ENCODE measurements at regions not wholly inside any gene's neighbourhood (a gene's known extent, or its start where the extent isn't known, plus 50 kb on each side); places are given as distances from the start of the nearest gene placed in this dataset.

DNA sequence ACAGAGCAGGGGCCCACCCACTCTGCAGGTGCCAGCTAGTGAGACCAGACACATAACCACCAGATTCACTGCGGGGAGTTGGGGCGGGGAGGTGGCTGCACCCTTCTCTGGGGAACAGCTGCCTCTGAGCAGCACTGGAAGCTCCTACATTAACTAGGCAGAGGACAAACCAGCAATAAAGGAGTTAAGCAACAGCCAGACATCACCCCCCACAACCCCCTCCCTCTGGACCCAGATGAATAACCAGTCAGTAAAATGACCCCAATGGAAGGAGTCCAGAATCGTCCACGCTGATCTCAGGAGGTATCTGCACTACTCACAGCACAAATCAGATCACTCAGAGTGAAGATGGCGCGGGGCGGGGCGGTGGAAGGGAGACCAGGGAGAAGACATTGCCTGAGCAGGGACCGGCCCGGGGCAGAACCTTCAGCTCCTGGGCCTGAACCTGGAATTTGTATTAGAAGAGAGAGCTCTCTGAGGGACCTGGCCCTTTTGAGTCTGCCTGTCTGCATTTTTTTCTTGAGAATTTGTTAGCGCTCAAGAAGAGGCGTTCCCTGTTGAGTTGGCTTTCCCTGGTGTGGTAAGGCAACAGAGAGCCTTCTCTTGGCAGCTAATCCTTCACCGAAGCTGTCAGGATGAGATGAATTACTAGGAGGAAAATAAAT is 125.5 kb upstream of the NCAM1 start:
- Histone ChIP-seq H3K27me3 (no peaks in the 10 kb centered on the region), H4K20me1 (ENCODE audit: insufficient read depth, poor library complexity, severe bottlenecking) (no peaks in the 10 kb centered on the region), H3K4me2 (no peak overlapping the region), H3K27ac (no peak overlapping the region), H2AFZ (no peak overlapping the region), H3K4me3 (no peak overlapping the region), H3K36me3 (replicated peaks; ENCODE audit: insufficient read depth, low read depth) (no peaks in the 10 kb centered on the region), H3K9me3 (ENCODE audit: low read depth) (no peaks in the 10 kb centered on the region), H3K9me2 (replicated peaks; ENCODE audit: insufficient read depth) (no peaks in the 10 kb centered on the region), H3K4me1 (ENCODE audit: insufficient read depth) (no peaks in the 10 kb centered on the region), H3K79me2 (no peaks in the 10 kb centered on the region)
- DNase-seq (ENCODE audit: low spot score): no peak
- 73% methylated on average over 13 of the region's 13 CpGs for WGBS (ENCODE audit: low lambda C conversion rate, missing lambda C conversion rate)
- TF ChIP-seq EZH2 (IDR thresholded peaks at IDR 0.05; ENCODE audit: borderline replicate concordance) (no peak), EZH2phosphoT487 (IDR thresholded peaks at IDR 0.05; ENCODE audit: low read depth, severe bottlenecking, unreplicated experiment) (no peak)
- TF ChIP-seq, protein P1, sequence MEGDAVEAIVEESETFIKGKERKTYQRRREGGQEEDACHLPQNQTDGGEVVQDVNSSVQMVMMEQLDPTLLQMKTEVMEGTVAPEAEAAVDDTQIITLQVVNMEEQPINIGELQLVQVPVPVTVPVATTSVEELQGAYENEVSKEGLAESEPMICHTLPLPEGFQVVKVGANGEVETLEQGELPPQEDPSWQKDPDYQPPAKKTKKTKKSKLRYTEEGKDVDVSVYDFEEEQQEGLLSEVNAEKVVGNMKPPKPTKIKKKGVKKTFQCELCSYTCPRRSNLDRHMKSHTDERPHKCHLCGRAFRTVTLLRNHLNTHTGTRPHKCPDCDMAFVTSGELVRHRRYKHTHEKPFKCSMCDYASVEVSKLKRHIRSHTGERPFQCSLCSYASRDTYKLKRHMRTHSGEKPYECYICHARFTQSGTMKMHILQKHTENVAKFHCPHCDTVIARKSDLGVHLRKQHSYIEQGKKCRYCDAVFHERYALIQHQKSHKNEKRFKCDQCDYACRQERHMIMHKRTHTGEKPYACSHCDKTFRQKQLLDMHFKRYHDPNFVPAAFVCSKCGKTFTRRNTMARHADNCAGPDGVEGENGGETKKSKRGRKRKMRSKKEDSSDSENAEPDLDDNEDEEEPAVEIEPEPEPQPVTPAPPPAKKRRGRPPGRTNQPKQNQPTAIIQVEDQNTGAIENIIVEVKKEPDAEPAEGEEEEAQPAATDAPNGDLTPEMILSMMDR (IDR thresholded peaks at IDR 0.05; ENCODE audit: poor library complexity): no peak

GRCh38 chr11:112836256-112836602 is 125.0 kb upstream of the NCAM1 start:
- no peaks in the 10 kb centered on the region for H3K36me3 ChIP-seq (replicated peaks; ENCODE audit: insufficient read depth, low read depth)
- no peaks in the 10 kb centered on the region for H4K20me1 ChIP-seq (ENCODE audit: insufficient read depth, poor library complexity, severe bottlenecking)
- TF ChIP-seq EZH2 (IDR thresholded peaks at IDR 0.05; ENCODE audit: borderline replicate concordance): no peak
- H3K79me2 ChIP-seq: no peaks in the 10 kb centered on the region
- no peak overlapping the region for H3K4me2 ChIP-seq
- no peak overlapping the region for H3K4me3 ChIP-seq
- DNase-seq (ENCODE audit: low spot score): no peak
- H3K9me3 ChIP-seq (ENCODE audit: low read depth): no peaks in the 10 kb centered on the region
- no peaks in the 10 kb centered on the region for H3K27me3 ChIP-seq
- H3K9me2 ChIP-seq (replicated peaks; ENCODE audit: insufficient read depth): no peaks in the 10 kb centered on the region
- 65% methylated on average over 9 of the region's 9 CpGs for WGBS (ENCODE audit: low lambda C conversion rate, missing lambda C conversion rate)
- no peaks in the 10 kb centered on the region for H3K4me1 ChIP-seq (ENCODE audit: insufficient read depth)
- H2AFZ ChIP-seq: no peak overlapping the region
- no peak overlapping the region for H3K27ac ChIP-seq

- no peaks in the 10 kb centered on the region for H4K20me1 ChIP-seq (ENCODE audit: insufficient read depth, poor library complexity, severe bottlenecking)
- H2AFZ ChIP-seq: no peak overlapping the region
- WGBS (ENCODE audit: low lambda C conversion rate, missing lambda C conversion rate): 76% methylated on average over 8 of the region's 8 CpGs
- no peaks in the 10 kb centered on the region for H3K9me3 ChIP-seq (ENCODE audit: low read depth)
- TF ChIP-seq EZH2 (IDR thresholded peaks at IDR 0.05; ENCODE audit: borderline replicate concordance): no peak
- no peak for TF ChIP-seq EZH2phosphoT487 (IDR thresholded peaks at IDR 0.05; ENCODE audit: low read depth, severe bottlenecking, unreplicated experiment)
- TF ChIP-seq, protein P1 (IDR thresholded peaks at IDR 0.05; ENCODE audit: poor library complexity): no peak
- no peaks in the 10 kb centered on the region for H3K27me3 ChIP-seq
- no peaks in the 10 kb centered on the region for H3K9me2 ChIP-seq (replicated peaks; ENCODE audit: insufficient read depth)
- H3K27ac ChIP-seq: no peak overlapping the region
- H3K4me3 ChIP-seq: no peak overlapping the region
- no peaks in the 10 kb centered on the region for H3K4me1 ChIP-seq (ENCODE audit: insufficient read depth)
- no peak overlapping the region for H3K4me2 ChIP-seq
- no peaks in the 10 kb centered on the region for H3K36me3 ChIP-seq (replicated peaks; ENCODE audit: insufficient read depth, low read depth)
- H3K79me2 ChIP-seq: no peaks in the 10 kb centered on the region
- no peak for DNase-seq (ENCODE audit: low spot score)
Observed at GRCh38 chr11:112837162-112837826, 123.9 kb upstream of the NCAM1 start.

GRCh38 chr11:112839051-112839450 is 122.2 kb upstream of the NCAM1 start:
- H3K9me3 ChIP-seq (ENCODE audit: low read depth): no peaks in the 10 kb centered on the region
- WGBS (ENCODE audit: low lambda C conversion rate, missing lambda C conversion rate): 90% methylated on average over 3 of the region's 3 CpGs

More at GRCh38 chr11:112839051-112839450, 122.2 kb upstream of the NCAM1 start:
- no peak overlapping the region for H2AFZ ChIP-seq
- H3K4me1 ChIP-seq (ENCODE audit: insufficient read depth): no peaks in the 10 kb centered on the region
- no peak overlapping the region for H3K4me3 ChIP-seq
- no peak overlapping the region for H3K27ac ChIP-seq
- no peaks in the 10 kb centered on the region for H3K79me2 ChIP-seq
- DNase-seq (ENCODE audit: low spot score): no peak
- no peak overlapping the region for H3K4me2 ChIP-seq
- no peaks in the 10 kb centered on the region for H3K9me2 ChIP-seq (replicated peaks; ENCODE audit: insufficient read depth)
- TF ChIP-seq, protein P1 (IDR thresholded peaks at IDR 0.05; ENCODE audit: poor library complexity): no peak
- TF ChIP-seq EZH2 (IDR thresholded peaks at IDR 0.05; ENCODE audit: borderline replicate concordance) (no peak), EZH2phosphoT487 (IDR thresholded peaks at IDR 0.05; ENCODE audit: low read depth, severe bottlenecking, unreplicated experiment) (no peak)
- H3K27me3 ChIP-seq: no peaks in the 10 kb centered on the region
- no peaks in the 10 kb centered on the region for H3K36me3 ChIP-seq (replicated peaks; ENCODE audit: insufficient read depth, low read depth)
- H4K20me1 ChIP-seq (ENCODE audit: insufficient read depth, poor library complexity, severe bottlenecking): no peaks in the 10 kb centered on the region

All from hepatocyte (in vitro differentiated cells).